Trophoblast cell (in vitro differentiated cells and primary cell): ENCODE measurements at regions not wholly inside any gene's neighbourhood (a gene's known extent, or its start where the extent isn't known, plus 50 kb on each side); places are given as distances from the start of the nearest gene placed in this dataset.

Experiments
- DNase-seq, 2 donors: peaks; one replicate each; pipeline ENCODE4 v3.0.0-alpha.2; 2016
- H2AFZ ChIP-seq: 2 replicates; pipeline ENCODE4 v1.6.1; 2013; ENCODE audit warnings: low read length, moderate library complexity, mild to moderate bottlenecking; ENCODE audit not compliant: insufficient read depth, poor library complexity
- H2AK5ac ChIP-seq: 2 replicates; pipeline ENCODE4 v1.6.1; 2013; ENCODE audit warnings: mild to moderate bottlenecking, low read length
- H2BK120ac ChIP-seq: 2 replicates; pipeline ENCODE4 v1.6.1; 2013; ENCODE audit warnings: low read length, mild to moderate bottlenecking, moderate library complexity; ENCODE audit not compliant: insufficient read depth, poor library complexity
- H2BK12ac ChIP-seq: 2 replicates; pipeline ENCODE4 v1.6.1; 2013; ENCODE audit warnings: mild to moderate bottlenecking, low read length, moderate library complexity
- H2BK5ac ChIP-seq: 2 replicates; pipeline ENCODE4 v1.6.1; 2013; ENCODE audit warnings: low read length, low read depth, moderate library complexity, mild to moderate bottlenecking; ENCODE audit not compliant: poor library complexity
- H3K14ac ChIP-seq: 2 replicates; pipeline ENCODE4 v1.6.1; 2013; ENCODE audit warnings: mild to moderate bottlenecking, low read length
- H3K18ac ChIP-seq: 2 replicates; pipeline ENCODE4 v1.6.1; 2013; ENCODE audit warnings: mild to moderate bottlenecking, low read length
- H3K23ac ChIP-seq: 2 replicates; pipeline ENCODE4 v1.6.1; 2013; ENCODE audit warnings: low read length
- H3K27ac ChIP-seq: 2 replicates; pipeline ENCODE4 v1.5.1; 2013; ENCODE audit warnings: low read depth, mild to moderate bottlenecking, inconsistent platforms, low read length, moderate library complexity
- H3K27me3 ChIP-seq: 2 replicates; pipeline ENCODE4 v1.6.1; 2013; ENCODE audit warnings: inconsistent platforms, mild to moderate bottlenecking, low read length, moderate library complexity; ENCODE audit not compliant: insufficient read depth
- H3K36me3 ChIP-seq, 2 experiments: 1 replicate in 1 of 2; 2 replicates in 1 of 2; pipeline ENCODE4 v1.6.1; 2013; ENCODE audit warnings: low read length in 2 of 2, mild to moderate bottlenecking in 2 of 2, moderate library complexity in 1 of 2; ENCODE audit not compliant: insufficient read depth in 2 of 2, control insufficient read depth in 1 of 2
- H3K4ac ChIP-seq: 2 replicates; pipeline ENCODE4 v1.6.1; 2013; ENCODE audit warnings: low read depth, mild to moderate bottlenecking, low read length, moderate library complexity
- H3K4me1 ChIP-seq, 2 experiments: 1 replicate in 1 of 2; 2 replicates in 1 of 2; pipeline ENCODE4 v1.6.1; 2013; ENCODE audit warnings: low read length in 2 of 2, mild to moderate bottlenecking in 2 of 2, moderate library complexity in 1 of 2; ENCODE audit not compliant: insufficient read depth in 2 of 2, control insufficient read depth in 1 of 2
- H3K4me2 ChIP-seq: 2 replicates; pipeline ENCODE4 v1.6.1; 2013; ENCODE audit warnings: inconsistent platforms, mild to moderate bottlenecking, low read length, moderate library complexity
- H3K4me3 ChIP-seq: 2 replicates; pipeline ENCODE4 v1.5.1; 2013; ENCODE audit warnings: mild to moderate bottlenecking, low read depth, low read length, inconsistent platforms
- H3K79me1 ChIP-seq: one replicate; pipeline ENCODE4 v1.6.1; 2013; ENCODE audit warnings: low read length
- H3K79me2 ChIP-seq: 2 replicates; pipeline ENCODE4 v1.6.1; 2013; ENCODE audit warnings: low read length, mild to moderate bottlenecking; ENCODE audit not compliant: control insufficient read depth, insufficient read depth, poor library complexity
- H3K9ac ChIP-seq: 2 replicates; pipeline ENCODE4 v1.6.1; 2013; ENCODE audit warnings: mild to moderate bottlenecking, low read length
- H3K9me3 ChIP-seq: 2 replicates; pipeline ENCODE4 v1.6.1; 2013; ENCODE audit warnings: low read depth, mild to moderate bottlenecking, control low read depth, inconsistent platforms, low read length; ENCODE audit not compliant: insufficient read depth
- H4K12ac ChIP-seq: 2 replicates; pipeline ENCODE4 v1.6.1; 2013; ENCODE audit warnings: low read depth, mild to moderate bottlenecking, low read length, moderate library complexity
- H4K8ac ChIP-seq: 2 replicates; pipeline ENCODE4 v1.6.1; 2013; ENCODE audit warnings: low read depth, mild to moderate bottlenecking, low read length, moderate library complexity
- H4K91ac ChIP-seq: one replicate; pipeline ENCODE4 v1.6.1; 2013; ENCODE audit warnings: low read depth, mild to moderate bottlenecking, low read length, moderate library complexity
- WGBS: extraction: QIAGEN DNeasy Blood & Tissue Kit; methylation state at CpG from one replicate; pipeline ENCODE4 v1.1.7; 2013; ENCODE audit warnings: missing lambda C conversion rate; ENCODE audit not compliant: insufficient read length, insufficient coverage; ENCODE audit errors: extremely low coverage; 5-methylcytosine and 5-hydroxymethylcytosine counted together

GRCh38 chr18:37783771-37784170 is 218.2 kb upstream of the CELF4 start:
- WGBS, result no CpG with 5 or more reads among the region's 5 CpGs
- Histone ChIP-seq H2BK12ac (no peak overlapping the region), H3K27ac (no peak overlapping the region), H3K23ac (no peak overlapping the region), H3K4me3 (no peak overlapping the region), H2BK120ac (no peak overlapping the region), H3K9me3 (no peaks in the 10 kb centered on the region), H3K9ac (no peak overlapping the region), H2AFZ (no peak overlapping the region), H3K4ac (no peak overlapping the region), H3K79me1 (no peaks in the 10 kb centered on the region), H3K14ac (no peak overlapping the region), H2AK5ac (no peak overlapping the region), H4K12ac (no peak overlapping the region), H4K91ac (no peak overlapping the region), H3K4me1 (no peaks in the 10 kb centered on the region), H4K8ac (no peak overlapping the region), H3K27me3 (no peaks in the 10 kb centered on the region), H3K36me3 (no peaks in the 10 kb centered on the region), H3K4me2 (no peak overlapping the region), H3K18ac (no peak overlapping the region), H2BK5ac (no peak overlapping the region), H3K79me2 (no peaks in the 10 kb centered on the region)
- DNase-seq, result no peak

DNA sequence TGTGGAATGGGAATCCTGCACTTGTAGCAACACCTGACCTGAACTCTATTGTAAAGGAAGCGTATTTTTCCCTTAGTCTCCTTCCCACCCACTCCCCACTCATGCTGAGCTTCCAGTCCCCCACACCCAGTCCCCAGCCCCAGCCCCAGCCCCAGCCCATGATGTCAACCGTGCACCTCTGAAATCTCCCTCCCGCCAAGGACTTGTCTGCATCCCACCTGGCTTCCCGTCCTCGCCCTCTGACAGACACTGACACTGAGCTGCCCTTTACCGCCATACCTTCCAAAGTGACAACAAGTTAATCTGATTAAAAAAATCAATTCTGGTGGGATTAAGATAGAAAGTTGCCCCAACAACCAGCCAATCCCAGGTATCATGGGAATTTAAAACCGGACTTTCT is 213.6 kb upstream of the CELF4 start:
- Histone ChIP-seq H3K79me2 (no peaks in the 10 kb centered on the region), H3K4me3 (no peak overlapping the region), H2BK120ac (no peak overlapping the region), H2BK5ac (no peak overlapping the region), H2BK12ac (no peak overlapping the region), H3K27me3 (no peaks in the 10 kb centered on the region), H3K14ac (no peak overlapping the region), H3K4me1 (no peaks in the 10 kb centered on the region), H4K12ac (no peak overlapping the region), H3K79me1 (no peaks in the 10 kb centered on the region), H2AFZ (no peak overlapping the region), H3K18ac (no peak overlapping the region), H3K4ac (no peak overlapping the region), H3K27ac (no peak overlapping the region), H3K4me2 (no peak overlapping the region), H2AK5ac (no peak overlapping the region), H3K9ac (no peak overlapping the region), H3K9me3 (no peaks in the 10 kb centered on the region), H4K8ac (no peak overlapping the region), H3K36me3 (no peaks in the 10 kb centered on the region), H4K91ac (no peak overlapping the region), H3K23ac (no peak overlapping the region)
- DNase-seq, result no peak
- WGBS, result no CpG with 5 or more reads among the region's 7 CpGs

- Histone ChIP-seq H3K9me3 (no peaks in the 10 kb centered on the region), H2AFZ (no peak overlapping the region), H3K4me3 (no peak overlapping the region), H2BK12ac (no peak overlapping the region), H3K27ac (no peak overlapping the region), H3K9ac (no peak overlapping the region), H4K8ac (no peak overlapping the region), H4K91ac (no peak overlapping the region), H3K36me3 (no peaks in the 10 kb centered on the region), H2AK5ac (no peak overlapping the region), H3K27me3 (no peaks in the 10 kb centered on the region), H3K79me2 (no peaks in the 10 kb centered on the region), H4K12ac (no peak overlapping the region), H3K79me1 (no peaks in the 10 kb centered on the region), H3K14ac (no peak overlapping the region), H2BK120ac (no peak overlapping the region), H3K18ac (no peak overlapping the region), H3K4ac (no peak overlapping the region), H2BK5ac (no peak overlapping the region), H3K4me2 (no peak overlapping the region), H3K23ac (no peak overlapping the region), H3K4me1 (no peaks in the 10 kb centered on the region)
- WGBS, result no CpG with 5 or more reads among the region's 21 CpGs
- peak; percentile 27 to 74 for DNase-seq
These were observed 213.0 kb upstream of the CELF4 start for GRCh38 chr18:37778417-37779165.

DNA sequence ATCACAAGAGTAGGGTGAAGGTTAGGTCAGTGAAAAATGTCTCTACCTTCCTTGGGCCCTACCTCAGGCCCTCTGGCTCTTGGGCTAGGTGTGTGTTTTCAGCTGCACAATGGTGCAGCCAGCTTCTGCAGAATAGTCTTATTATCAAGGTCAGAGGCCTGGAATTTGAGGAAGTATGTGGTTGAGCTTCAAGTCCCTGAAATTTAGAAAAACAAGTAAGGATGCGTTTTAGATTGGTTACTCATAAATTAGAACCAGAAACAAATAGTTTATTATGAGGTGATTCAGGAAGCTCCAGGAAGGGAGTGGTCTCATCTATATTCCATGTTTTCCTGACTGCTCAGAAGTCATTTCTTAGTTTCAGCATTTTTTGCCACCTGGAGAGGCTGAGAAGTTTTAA is 204.2 kb upstream of the CELF4 start:
- no peaks in the 10 kb centered on the region for H3K27me3 ChIP-seq

More for the DNA sequence above, 204.2 kb upstream of the CELF4 start:
- H2BK12ac ChIP-seq, result no peak overlapping the region
- H2BK5ac ChIP-seq, result no peak overlapping the region
- H3K23ac ChIP-seq, result no peak overlapping the region
- H2AK5ac ChIP-seq, result no peak overlapping the region
- no peak overlapping the region for H3K4me3 ChIP-seq
- no peak overlapping the region for H2AFZ ChIP-seq
- no peak overlapping the region for H3K27ac ChIP-seq
- H2BK120ac ChIP-seq, result no peak overlapping the region
- no peak overlapping the region for H3K4ac ChIP-seq
- H3K4me2 ChIP-seq, result no peak overlapping the region
- no peaks in the 10 kb centered on the region for H3K79me2 ChIP-seq
- H3K9ac ChIP-seq, result no peak overlapping the region
- H4K91ac ChIP-seq, result no peak overlapping the region
- WGBS, result no CpG with 5 or more reads among the region's 1 CpG
- H3K18ac ChIP-seq, result no peak overlapping the region
- H3K79me1 ChIP-seq, result no peaks in the 10 kb centered on the region
- no peaks in the 10 kb centered on the region for H3K9me3 ChIP-seq
- no peaks in the 10 kb centered on the region for H3K4me1 ChIP-seq
- no peak for DNase-seq
- no peak overlapping the region for H4K12ac ChIP-seq
- no peak overlapping the region for H3K14ac ChIP-seq
- H3K36me3 ChIP-seq, result no peaks in the 10 kb centered on the region
- H4K8ac ChIP-seq, result no peak overlapping the region
